HG02840 (cell line): ENCODE measurements at regions not wholly inside any gene's neighbourhood (a gene's known extent, or its start where the extent isn't known, plus 50 kb on each side); places are given as distances from the start of the nearest gene placed in this dataset.

Source experiments
- ATAC-seq: cut with Tn5 transposase; IDR thresholded peaks from one replicate; pipeline ENCODE4 v1.9.1; 2021; ENCODE audit warnings: mild to moderate bottlenecking, moderate library complexity, moderate number of reproducible peaks; ENCODE audit not compliant: unreplicated experiment, low FRiP score

DNA sequence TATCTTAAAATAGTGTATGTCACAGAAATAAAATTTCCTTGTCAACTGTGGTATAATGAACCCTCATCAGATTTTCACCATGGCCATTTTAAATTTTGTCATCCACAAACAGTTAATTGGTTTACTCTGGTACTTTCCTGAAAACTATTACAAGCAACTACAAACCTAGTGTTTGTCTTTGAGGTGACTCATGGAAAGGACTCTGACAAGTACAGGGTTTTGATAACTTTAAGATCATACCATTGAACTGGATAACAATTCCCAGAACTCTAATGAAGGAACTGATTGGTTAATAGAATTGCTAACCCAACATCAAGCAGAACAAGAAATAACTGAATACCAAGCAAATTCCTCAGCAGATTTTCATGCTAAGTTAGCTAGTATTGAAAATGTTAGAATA is 237.7 kb upstream of the IPO5 start:
- no peak for ATAC-seq

DNA sequence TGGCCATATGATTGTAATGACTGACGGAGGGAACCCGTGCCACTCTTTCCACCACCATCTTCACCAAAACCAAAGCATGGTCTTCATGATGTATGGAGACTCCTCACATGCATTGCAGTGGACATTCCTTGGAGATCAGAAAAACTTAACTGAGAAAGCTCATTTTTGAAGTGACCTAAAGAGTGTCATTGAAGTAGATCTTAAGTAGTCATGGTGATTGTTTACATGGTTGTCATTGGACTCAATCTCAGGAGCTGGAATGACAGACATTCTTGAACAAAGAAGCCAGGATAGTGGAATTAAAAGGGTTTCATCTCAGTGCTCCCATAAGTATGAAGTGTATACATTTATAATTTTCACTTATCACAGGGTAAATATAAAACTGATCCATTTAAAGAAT is 236.7 kb upstream of the IPO5 start:
- no peak for ATAC-seq

DNA sequence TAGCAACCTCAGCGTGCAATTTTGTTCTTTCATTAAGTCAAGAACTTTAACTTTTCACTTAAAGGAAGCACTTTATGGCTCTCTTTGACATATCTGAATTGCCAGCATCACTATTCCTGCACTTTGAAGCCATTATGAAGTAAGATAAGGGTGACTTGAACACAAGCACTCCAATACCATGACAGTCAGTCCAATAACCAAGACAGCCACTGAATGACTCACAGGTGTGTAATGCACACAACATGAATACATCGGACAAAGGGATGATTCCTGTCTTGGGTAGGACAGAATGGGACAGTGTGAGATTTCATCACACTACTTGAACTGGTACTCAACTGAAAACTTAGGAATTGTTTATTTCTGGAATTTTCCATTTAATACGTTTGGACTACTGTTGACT is 233.7 kb upstream of the IPO5 start:
- ATAC-seq, result no peak

DNA sequence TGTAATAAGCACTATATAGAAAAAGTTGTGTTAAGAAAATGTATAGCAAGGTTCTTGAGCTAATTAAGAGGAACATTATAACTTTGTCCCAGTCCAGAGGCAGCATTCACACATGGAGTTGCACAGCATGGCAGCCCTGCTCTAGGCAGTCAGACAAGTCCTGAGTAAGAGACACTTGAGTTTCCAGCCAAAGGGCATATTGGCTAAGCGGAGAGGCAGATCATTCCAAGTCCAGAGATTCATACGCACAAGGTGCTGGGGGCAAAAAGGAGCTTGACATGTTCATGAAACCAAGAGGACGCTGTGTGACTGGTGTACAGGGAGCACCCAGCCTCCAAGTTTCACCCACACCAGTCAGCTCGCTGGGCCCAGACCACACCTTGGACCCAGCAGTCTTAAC is 232.6 kb upstream of the IPO5 start:
- no peak for ATAC-seq

DNA sequence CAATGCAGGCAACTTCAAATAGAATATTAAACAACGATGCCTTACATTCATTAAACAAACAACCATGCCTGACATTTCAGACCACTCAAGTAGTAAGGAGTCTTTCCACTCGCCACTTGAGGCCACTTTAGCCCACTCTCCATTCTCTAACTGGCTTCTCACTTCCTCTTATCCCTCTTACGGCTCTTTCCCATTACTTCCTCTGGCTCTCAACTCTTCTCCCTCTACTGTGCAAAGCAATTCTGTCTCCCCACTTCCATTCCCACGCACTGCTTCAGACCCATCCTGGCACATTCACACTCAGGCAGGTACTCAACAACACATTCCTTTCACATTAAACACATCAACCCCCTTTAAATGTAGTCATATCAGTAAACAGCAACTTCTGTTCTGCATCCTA is 229.8 kb upstream of the IPO5 start:
- ATAC-seq, result no peak

DNA sequence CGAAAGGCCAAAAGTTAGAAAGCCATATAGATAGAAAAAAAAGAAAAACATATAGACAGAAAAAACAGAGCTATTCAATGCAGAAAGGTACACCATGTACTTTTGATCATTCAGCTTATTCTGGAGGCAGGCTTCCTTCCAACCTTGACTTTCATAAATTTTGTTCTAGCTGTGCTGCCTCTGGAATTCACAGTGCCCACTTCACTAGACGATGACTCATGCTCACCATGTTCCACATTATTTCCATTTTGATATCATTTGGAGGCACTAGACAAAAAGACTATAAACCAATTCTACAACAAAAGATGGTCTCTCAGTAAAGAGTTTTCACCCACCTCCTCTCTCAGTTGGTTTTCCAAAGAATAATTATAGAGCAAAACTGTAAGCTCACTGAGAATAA is 229.0 kb upstream of the IPO5 start:
- no peak for ATAC-seq

DNA sequence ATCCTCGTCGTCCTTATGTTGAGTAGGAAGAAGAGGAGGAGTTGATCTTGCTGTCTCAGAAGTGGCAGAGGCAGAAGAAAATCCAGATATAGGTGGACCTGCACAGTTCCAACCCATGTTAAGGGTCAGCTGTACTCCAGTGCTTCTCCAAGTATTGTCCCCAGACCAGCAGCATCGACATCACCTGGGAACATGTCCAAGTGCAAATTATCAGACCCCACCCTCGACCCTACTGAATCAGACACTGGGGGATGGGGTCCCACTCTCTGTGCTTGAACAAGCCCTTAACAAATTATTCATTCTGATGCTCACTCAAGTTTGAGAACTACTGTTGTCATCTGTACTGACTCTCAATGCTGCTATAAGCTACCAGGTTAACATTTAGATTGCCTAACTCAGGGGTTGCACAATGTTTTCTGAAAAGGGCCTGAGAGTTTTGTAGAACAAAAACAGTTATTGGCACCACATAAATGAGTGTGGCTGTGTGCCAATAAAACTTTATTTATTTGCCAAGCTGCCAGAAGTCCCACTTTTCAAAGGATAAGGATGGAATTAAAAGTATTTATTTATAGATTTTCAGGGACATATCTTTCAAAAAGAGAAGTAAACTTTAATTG is 226.7 kb upstream of the IPO5 start:
- no peak for ATAC-seq

DNA sequence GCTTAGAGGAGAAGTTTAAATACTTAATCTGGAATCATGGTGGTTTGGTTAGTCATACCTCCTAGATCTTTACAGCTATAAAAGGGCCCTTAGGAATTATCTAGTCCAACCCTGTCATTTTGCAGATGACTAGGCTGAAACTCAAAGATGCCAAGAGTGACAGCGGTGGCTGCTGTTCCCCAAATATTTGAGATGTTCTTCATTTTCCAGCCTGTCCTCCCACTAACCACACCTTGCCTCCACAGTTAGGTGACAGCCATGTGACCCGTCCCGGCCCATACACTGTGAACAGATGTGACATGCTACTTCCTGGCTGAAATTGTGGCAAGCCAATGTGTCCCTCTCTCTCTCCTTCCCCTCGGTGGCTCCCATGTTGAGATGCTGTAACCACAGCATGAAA is 225.5 kb upstream of the IPO5 start:
- no peak for ATAC-seq

DNA sequence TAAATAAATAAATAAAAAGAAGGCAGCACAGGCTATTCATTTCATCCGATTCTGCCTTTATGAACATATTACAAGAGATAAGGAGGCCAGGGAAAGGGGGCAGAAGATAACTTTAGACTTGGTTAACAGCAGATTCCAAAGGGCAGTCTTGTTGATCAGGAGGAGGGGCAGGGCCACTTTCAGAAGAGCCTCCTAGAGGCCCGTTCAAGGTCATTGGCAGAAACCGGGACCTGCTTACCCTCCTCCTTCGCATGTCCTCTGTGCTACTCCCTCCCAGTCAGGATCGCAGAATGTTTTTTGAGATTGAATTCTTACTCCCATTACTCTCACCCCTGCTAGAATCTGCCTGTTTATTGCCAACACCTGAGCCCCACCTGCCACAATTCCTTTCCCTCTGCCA is 217.0 kb upstream of the IPO5 start:
- ATAC-seq, result no peak

DNA sequence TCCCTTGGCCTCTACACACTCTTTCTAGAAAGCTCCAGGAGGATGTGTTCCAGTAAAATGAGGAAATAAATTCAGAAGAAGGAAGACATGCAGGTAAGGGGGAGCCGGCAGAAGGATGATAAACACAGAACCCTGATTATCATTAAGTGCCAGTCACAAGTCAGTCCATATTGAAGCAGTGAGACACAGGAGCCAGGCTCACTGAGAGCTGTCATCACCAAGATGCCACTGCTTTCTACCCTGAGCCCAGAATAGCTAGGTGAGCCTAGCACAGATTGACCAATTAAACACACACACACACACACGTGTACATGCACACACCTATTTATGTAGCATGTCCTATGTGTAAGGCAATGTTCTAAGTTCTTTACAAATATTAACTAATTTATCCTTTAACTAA is 211.4 kb upstream of the IPO5 start:
- ATAC-seq, result no peak

DNA sequence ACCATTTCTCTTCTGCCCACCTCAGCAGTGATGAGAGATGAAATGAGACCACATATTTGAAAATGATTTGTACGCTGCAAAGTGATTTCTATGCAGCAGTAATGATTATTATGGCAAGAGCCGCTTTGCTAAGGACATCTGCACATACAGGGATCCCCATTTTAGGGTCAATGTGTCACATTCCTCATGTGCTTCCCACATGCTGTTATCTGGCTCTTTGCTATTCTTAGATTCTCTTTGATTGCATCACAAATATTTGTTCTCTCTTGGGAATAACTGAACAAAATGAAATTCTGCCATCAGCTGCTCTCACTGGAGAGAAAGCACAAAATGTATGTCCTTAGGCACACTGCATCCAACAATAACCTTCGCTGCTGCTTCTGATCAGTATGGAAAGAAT is 209.5 kb upstream of the IPO5 start:
- ATAC-seq, result no peak

DNA sequence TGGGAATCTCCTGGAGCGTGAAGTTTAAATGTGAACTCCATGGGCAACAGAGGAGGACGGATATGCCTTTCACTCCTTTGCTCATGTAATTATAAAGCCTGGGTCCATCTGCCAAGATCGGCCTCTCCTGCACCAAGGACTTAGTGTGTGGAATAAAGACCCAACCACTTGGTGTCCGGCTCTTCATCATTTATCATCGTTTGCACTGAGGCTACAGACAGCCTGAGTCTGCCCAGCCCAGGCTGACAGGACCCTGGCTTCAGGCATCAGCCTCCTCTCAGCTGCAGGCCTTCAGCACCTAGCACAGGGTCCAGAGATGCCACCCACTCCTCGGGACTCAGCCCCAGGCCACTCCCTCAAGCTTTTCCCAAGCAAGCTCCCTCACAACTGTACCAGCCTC is 206.8 kb upstream of the IPO5 start:
- no peak for ATAC-seq

DNA sequence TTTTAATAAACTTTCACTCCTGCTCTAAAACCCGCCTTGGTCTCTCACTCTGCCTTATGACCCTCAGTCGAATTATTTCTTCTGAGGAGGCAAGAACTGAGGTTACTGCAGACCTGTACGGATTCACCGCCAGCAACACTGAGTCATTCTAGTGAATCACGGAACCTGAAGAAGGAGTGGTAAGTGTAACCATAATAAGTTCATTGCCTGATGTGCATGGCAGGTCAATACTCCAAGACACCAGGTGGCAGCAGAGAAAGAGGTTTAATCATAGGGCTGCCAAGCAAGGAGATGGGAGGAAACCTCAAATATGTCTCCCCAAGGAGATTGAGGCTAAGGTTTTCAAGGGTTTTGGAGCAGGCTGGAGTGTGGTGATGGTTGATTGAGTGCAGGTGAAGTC is 204.3 kb upstream of the IPO5 start:
- ATAC-seq, result no peak

DNA sequence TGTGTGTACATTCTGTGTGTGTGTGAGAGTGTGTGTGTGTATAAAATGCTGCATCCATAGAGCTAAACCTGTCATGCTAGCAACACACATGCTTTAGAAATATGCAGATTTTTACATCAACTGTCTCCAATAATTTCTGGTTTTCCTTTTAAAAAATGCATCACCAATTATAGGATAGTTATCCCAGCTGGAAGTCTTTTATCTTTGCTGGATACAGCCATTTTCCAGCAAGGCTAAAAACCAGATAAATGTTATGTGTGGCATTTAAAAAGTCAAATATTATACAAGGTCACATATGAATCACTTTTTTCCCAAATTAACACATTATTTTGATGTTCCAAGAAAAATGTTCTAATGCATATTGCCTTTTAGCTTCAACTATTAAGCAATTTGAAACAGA is 202.0 kb upstream of the IPO5 start:
- ATAC-seq, result no peak

DNA sequence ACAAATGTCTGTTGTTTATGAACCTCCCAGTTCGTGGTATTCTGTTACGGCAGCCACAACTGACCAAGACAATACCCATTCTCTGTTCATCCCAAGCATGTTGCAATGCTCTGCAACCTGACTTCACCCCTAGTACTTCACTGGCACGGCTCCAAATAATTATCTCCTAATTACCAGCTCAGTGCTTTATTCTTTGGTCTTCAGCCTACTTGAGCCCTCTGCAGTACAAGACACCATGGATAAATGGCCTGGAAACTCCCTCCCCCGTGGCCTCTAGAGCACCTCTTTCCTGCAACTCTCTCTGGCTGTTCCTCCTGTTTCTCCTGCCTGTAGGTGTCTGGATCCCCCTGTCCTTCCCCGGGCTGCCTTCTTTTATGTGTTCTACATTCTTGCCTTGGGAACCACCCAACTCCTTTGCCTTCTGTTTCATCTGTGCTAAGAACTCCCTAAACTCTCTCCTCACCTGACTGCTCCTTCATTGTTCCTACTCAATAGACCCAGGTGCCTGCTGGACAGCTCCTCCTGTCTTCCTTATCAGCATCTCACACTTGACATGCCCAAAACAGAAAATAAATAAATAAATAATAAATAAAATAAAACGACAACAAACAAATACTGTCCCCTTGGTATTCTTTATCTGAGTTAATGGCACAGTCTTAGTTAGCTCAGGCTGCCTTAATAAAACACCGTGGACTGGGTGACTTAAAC is 200.4 kb upstream of the IPO5 start:
- ATAC-seq, result no peak

DNA sequence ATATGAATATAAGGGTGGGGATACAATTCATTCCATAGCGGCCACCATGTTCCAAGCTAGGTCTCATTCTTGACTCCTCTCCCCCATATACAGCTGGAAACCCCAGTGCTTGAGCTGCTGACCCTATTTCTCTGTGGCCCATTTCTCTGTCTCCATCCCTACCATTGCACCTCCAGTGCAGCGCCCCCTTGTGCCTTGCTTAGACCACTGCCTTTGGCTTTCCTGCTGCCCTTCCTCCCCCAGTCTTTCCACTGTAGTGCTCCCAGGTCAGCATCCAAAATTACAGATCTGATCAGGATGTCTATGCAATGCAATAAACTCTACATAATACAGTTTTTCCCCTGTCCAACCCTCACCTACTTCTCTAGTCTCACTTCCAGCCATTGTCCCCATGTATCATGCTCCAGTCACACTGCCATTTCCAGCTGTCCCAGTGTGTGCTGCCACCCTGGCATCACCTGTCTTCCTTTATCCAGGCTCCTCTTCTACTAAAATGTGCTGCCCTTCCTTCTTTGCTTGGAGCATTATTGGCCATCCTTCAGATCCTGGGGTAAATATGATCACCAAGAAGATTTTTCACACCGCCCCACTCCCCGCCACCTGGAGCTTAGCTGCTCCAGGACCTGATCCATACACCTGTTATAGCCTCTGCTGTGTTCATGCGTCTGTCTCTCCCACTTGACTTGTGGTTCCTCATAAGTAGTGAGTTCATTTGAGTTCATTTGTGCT is 199.4 kb upstream of the IPO5 start:
- no peak for ATAC-seq

DNA sequence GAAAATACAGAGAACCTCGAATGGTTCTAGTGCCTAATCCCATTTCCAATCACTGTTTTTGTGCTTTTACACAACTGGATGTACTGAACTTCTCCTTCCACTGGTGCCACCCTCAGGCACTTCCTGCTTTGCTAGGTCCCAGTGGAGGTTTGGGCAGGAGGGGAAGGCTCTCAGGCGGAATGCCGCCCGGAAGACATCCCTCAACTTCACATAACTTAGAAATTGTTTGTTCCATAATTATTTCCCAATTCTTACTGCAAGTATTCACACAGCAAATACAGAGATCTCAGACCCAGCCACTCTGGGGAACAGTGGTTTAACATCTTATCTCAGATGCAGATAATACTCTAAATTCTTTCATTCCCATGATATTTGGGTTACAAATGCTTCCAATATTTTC is 195.7 kb upstream of the IPO5 start:
- no peak for ATAC-seq

DNA sequence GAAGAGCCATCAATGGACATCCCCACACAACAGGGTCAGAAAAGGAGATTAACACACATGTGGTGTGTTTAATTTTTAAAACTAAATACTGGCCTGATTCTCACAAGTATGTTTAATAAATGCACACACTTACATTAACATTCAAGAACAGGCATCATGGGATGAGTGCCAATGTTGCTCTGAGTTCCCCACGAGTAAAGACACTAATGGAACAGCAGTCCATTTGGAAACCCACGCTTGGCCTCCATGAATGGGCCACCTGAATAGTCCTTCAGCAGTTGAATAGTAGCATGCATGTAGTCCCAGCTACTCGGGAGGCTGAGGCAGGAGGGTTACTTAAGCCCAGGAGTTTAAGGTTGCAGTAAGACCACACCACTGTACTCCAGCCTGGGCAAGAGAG is 195.2 kb upstream of the IPO5 start:
- no peak for ATAC-seq

DNA sequence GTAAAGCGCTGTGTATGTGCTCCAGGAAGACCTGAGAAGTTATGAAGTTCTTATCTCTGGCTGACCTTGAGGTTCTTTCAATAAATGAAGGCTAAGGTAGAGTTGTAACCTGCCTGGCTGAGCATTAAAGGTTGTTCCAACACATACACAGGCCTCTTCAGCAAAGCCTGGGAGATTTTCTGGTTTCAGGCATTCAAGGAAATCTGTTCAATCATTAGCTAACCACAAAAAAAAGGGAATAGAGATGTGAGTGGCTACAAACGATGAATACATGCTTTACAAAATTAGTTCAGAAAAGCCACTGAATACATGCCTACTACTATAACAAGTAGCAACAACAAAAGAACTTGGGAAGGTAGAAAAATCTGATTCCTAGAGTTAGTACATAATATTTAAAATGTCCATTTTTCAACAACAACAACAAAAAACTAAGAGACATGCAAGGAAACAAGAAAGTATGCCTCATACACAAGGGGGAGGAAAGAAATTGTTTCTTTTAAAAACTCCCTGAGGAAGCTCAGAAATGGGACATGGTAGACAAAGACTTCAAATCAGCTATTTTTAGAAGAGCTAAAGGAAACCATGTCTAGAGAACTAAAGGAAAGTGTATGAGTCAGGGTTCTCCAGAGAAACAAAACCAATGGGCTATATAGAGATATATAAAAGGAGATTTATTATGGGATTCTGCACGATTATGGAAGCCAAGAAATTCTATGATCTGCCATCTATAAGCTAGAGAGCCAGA is 191.5 kb upstream of the IPO5 start:
- no peak for ATAC-seq

DNA sequence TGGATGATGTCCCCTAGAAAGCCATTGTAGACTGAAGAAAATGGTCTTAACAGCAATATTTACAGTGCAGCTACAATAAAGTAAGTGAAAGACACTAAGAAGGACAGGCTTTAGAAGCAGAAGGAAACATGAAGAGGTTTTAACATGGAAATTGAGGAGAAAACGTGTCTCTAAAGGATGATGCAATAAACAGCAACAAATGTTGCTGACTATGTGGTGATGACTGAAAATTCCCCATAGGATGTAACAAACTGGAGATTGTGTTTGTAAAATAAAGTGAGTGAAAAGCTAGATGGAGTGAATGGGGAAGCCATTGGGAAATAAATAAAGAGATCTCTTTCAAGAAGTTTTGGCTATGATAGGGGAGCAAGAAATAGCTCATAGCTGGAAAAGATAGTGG is 186.7 kb upstream of the IPO5 start:
- ATAC-seq, result no peak

DNA sequence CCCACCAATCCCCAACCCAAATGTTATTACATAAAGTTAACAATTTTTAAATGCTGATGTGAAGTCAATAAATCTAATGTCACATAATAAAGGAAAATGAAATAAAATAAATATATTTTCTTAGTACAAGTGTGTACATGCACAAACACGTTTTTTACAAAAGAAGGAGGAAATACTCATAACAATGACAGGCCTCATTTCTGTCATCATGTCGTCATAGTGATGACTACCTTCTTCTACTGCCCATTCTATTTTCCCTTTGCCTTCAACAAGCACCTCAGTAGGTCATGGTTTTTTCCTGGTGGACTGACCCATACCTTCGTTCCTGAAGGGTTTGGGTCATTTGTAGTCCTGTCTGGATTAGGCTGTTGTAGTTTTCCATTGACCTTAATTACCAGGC is 185.3 kb upstream of the IPO5 start:
- no peak for ATAC-seq
